B cell (primary cell): ENCODE measurements at regions not wholly inside any gene's neighbourhood (a gene's known extent, or its start where the extent isn't known, plus 50 kb on each side); places are given as distances from the start of the nearest gene placed in this dataset.

Experiments
- CTCF ChIP-seq: fragments of 200-600 bp; IDR thresholded peaks from one replicate; pipeline ENCODE4 v1.8.0; 2022; ENCODE audit warnings: antibody characterized with exemption, mild to moderate bottlenecking
- EZH2 ChIP-seq: IDR thresholded peaks from 2 replicates; pipeline ENCODE4 v1.6.1; 2012; ENCODE audit warnings: borderline replicate concordance, low read depth, mild to moderate bottlenecking, moderate library complexity, low read length; ENCODE audit not compliant: insufficient read depth, poor library complexity, severe bottlenecking

- TF ChIP-seq CTCF (no peak), EZH2 (no peak)
These were observed 246.6 kb upstream of the IRS2 start for GRCh38 chr13:110032969-110033368.
